Peyer's patch (tissue), 4 donors: ENCODE measurements at regions not wholly inside any gene's neighbourhood (a gene's known extent, or its start where the extent isn't known, plus 50 kb on each side); places are given as distances from the start of the nearest gene placed in this dataset.

Experiments
- CTCF ChIP-seq, 6 experiments: fragments of 450-650 bp in 4 of 6; fragments of 200-600 bp in 2 of 6; sonication (generic) in 1 of 6; IDR thresholded peaks; one replicate each; pipeline ENCODE4 v1.5.1; 2017 to 2019; ENCODE audit warnings: antibody characterized with exemption in 6 of 6, mild to moderate bottlenecking in 3 of 6, moderate library complexity in 1 of 6
- POLR2A ChIP-seq, 2 donors: fragments of 450-650 bp; IDR thresholded peaks; one replicate each; pipeline ENCODE4 v1.5.1; 2017; ENCODE audit warnings: antibody characterized with exemption in 2 of 2, mild to moderate bottlenecking in 2 of 2, moderate library complexity in 2 of 2

GRCh38 chr13:47837104-47837880 lies 163.8 kb downstream of the SUCLA2 start:
- TF ChIP-seq CTCF (IDR thresholded peaks at IDR 0.05) (no peak), POLR2A (IDR thresholded peaks at IDR 0.05) (no peak)
